KMS-11 (cell line): ENCODE measurements at regions not wholly inside any gene's neighbourhood (a gene's known extent, or its start where the extent isn't known, plus 50 kb on each side); places are given as distances from the start of the nearest gene placed in this dataset.

Source experiments
- H2AFZ ChIP-seq: fragments of 200-600 bp; sonication (generic); 2 replicates; pipeline ENCODE4 v1.6.1; 2016; ENCODE audit warnings: antibody characterized with exemption, mixed run types, low read depth
- H3K27ac ChIP-seq: fragments of 200-600 bp; sonication (generic); 2 replicates; pipeline ENCODE4 v1.6.1; 2016; ENCODE audit warnings: mild to moderate bottlenecking, mixed run types
- H3K27me3 ChIP-seq: fragments of 200-600 bp; sonication (generic); 2 replicates; pipeline ENCODE4 v1.6.1; 2017; ENCODE audit warnings: mild to moderate bottlenecking, low read depth, mixed run types, moderate library complexity; ENCODE audit not compliant: insufficient read depth
- H3K36me3 ChIP-seq: fragments of 200-600 bp; sonication (generic); 2 replicates; pipeline ENCODE4 v1.6.1; 2017; ENCODE audit warnings: mild to moderate bottlenecking, mixed run types; ENCODE audit not compliant: insufficient read depth
- H3K4me1 ChIP-seq: fragments of 200-600 bp; sonication (generic); 2 replicates; pipeline ENCODE4 v1.6.1; 2016; ENCODE audit warnings: mild to moderate bottlenecking, low read depth, mixed run types; ENCODE audit not compliant: poor library complexity, severe bottlenecking
- H3K4me2 ChIP-seq: fragments of 200-600 bp; sonication (generic); 2 replicates; pipeline ENCODE4 v1.7.0; 2016; ENCODE audit warnings: mild to moderate bottlenecking, mixed run types
- H3K4me3 ChIP-seq: fragments of 200-600 bp; sonication (generic); IDR thresholded peaks from 2 replicates; pipeline ENCODE4 v1.6.1; 2017; ENCODE audit warnings: low read depth, low read length, mixed read lengths; ENCODE audit not compliant: insufficient read depth
- H3K79me2 ChIP-seq: fragments of 200-600 bp; sonication (generic); 2 replicates; pipeline ENCODE4 v1.6.1; 2016; ENCODE audit warnings: low read depth, mixed run types; ENCODE audit not compliant: insufficient read depth
- H3K9ac ChIP-seq: fragments of 200-600 bp; sonication (generic); 2 replicates; pipeline ENCODE4 v1.6.1; 2016; ENCODE audit warnings: mild to moderate bottlenecking, mixed run types
- H4K20me1 ChIP-seq: fragments of 200-600 bp; sonication (generic); 2 replicates; pipeline ENCODE4 v1.6.1; 2016; ENCODE audit warnings: mild to moderate bottlenecking, mixed run types; ENCODE audit not compliant: insufficient read depth
- TF ChIP-seq, protein P1 (sequence below): fragments of 200-600 bp; sonication (generic); conservative IDR thresholded peaks from 2 replicates; pipeline ENCODE4 v1.6.1; 2017; ENCODE audit warnings: low read depth, mild to moderate bottlenecking, antibody characterized with exemption, low read length, moderate library complexity, mixed read lengths

DNA sequence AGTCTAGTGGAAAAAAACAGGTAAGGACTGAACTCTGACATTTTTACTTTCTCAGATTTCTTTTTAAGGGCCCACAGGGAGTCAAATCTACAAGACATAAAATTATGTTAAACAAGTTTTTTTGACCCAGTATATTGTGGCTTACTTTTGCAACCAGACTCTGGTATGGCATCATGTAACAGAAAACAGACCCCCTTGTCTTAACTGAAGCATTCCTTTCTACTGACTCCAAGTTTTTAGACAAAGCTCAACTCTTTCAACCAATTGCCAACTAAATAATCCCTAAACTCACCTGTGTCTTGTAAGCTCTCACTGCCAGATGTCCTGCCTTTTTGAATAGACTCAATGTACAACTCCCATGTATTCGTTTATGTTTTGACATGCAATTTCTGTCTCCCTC is 64.3 kb downstream of the FASLG start:
- Histone ChIP-seq H3K27me3 (no peaks in the 10 kb centered on the region), H3K4me1 (peaks cover 5% of the 10 kb centered on the region), H2AFZ (no peak overlapping the region), H3K79me2 (no peaks in the 10 kb centered on the region), H3K4me2 (no peak overlapping the region), H4K20me1 (no peaks in the 10 kb centered on the region), H3K36me3 (no peaks in the 10 kb centered on the region), H3K4me3 (no peak overlapping the region), H3K27ac (no peak overlapping the region), H3K9ac (no peak overlapping the region)
- TF ChIP-seq, protein P1, sequence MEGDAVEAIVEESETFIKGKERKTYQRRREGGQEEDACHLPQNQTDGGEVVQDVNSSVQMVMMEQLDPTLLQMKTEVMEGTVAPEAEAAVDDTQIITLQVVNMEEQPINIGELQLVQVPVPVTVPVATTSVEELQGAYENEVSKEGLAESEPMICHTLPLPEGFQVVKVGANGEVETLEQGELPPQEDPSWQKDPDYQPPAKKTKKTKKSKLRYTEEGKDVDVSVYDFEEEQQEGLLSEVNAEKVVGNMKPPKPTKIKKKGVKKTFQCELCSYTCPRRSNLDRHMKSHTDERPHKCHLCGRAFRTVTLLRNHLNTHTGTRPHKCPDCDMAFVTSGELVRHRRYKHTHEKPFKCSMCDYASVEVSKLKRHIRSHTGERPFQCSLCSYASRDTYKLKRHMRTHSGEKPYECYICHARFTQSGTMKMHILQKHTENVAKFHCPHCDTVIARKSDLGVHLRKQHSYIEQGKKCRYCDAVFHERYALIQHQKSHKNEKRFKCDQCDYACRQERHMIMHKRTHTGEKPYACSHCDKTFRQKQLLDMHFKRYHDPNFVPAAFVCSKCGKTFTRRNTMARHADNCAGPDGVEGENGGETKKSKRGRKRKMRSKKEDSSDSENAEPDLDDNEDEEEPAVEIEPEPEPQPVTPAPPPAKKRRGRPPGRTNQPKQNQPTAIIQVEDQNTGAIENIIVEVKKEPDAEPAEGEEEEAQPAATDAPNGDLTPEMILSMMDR: no peak

DNA sequence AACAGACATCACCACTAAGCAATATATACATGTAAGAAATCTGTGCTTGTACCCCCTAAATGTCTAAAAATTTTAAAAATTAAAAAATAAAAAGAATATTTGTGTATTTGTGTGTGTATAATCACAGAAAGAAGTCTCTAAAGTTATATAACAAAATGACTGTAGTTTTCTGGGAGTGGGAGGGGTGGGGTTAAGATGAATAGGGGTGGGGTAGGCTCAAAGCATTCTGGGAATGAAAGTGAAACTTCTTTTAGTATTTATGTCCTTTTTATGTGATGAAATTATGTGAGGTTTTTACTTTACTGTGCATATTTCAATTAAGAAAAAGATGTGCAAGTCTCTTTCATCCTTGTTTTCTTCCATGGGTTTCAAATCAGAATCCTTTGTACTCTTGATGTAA is 65.3 kb downstream of the FASLG start:
- Histone ChIP-seq H3K36me3 (no peaks in the 10 kb centered on the region), H3K9ac (no peak overlapping the region), H3K4me1 (peaks cover 5% of the 10 kb centered on the region), H3K79me2 (no peaks in the 10 kb centered on the region), H3K27ac (no peak overlapping the region), H3K4me3 (no peak overlapping the region), H3K27me3 (no peaks in the 10 kb centered on the region), H3K4me2 (no peak overlapping the region), H4K20me1 (no peaks in the 10 kb centered on the region), H2AFZ (no peak overlapping the region)
- TF ChIP-seq, protein P1: no peak

DNA sequence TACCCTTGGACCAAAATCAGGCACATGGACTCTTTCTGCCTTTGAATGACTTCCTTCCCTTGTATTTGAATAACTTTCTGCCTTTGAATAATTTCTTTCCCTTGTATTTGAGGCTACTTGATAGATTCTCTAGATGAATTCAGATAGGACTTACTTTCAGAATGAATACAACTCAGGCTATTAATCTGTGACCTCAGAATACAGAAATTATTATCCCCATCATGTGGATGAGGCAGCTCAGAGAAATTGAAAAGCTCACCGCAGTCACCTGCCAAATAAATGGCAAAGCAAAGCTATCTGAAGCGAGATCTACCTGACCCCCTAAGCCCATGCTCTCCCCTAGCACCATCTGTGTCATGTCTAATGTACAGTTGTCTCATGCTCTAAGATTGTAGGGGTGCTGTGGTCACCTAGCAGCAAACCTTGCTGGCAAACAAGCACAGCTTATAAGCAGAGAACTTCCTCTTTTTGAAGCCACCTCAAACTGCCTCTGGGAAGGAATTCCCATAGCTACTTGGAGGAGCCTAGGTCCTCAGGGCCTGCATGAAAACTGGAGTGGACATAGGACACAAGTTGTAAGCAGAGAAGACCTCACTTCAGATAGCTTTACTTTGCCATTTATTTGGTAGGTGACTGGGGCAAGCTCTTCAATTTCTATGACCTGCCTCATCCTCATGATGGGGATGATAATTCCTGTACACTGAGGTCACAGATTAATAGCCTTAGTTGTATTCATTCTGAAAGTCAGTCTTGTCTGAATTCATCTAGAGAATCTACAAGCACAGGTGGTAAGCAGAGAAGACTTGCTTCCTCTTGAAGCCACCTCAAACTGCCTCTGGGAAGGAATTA is 66.1 kb downstream of the FASLG start:
- Histone ChIP-seq H3K4me3 (no peak overlapping the region), H3K27me3 (no peaks in the 10 kb centered on the region), H3K9ac (no peak overlapping the region), H3K36me3 (no peaks in the 10 kb centered on the region), H2AFZ (no peak overlapping the region), H3K79me2 (no peaks in the 10 kb centered on the region), H3K4me1 (no peaks in the 10 kb centered on the region), H3K4me2 (no peak overlapping the region), H4K20me1 (no peaks in the 10 kb centered on the region), H3K27ac (no peak overlapping the region)
- TF ChIP-seq, protein P1: no peak

DNA sequence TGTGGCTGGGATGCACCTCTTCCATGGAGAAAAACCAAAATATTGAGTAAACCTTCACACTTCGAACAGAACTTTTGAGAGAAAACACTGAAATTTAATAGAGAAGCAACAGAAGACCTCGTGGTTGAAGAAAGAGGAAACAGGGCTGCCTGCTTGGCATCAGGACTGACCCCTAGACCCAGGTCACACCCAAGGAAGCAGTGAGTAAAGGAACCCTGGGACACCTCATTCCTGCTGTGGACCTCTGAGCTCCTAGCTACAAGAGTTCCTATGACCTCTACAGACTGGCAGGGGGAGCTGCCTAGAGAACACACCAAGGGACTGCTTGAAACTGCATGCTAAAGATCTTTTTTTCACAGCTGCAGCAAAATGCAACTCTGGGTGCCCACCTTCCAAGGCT is 67.8 kb downstream of the FASLG start:
- no peak overlapping the region for H3K9ac ChIP-seq
- no peaks in the 10 kb centered on the region for H3K79me2 ChIP-seq
- TF ChIP-seq, protein P1: no peak
- no peak overlapping the region for H3K4me2 ChIP-seq
- no peak overlapping the region for H3K27ac ChIP-seq
- H4K20me1 ChIP-seq: no peaks in the 10 kb centered on the region
- no peaks in the 10 kb centered on the region for H3K27me3 ChIP-seq
- no peaks in the 10 kb centered on the region for H3K36me3 ChIP-seq
- no peaks in the 10 kb centered on the region for H3K4me1 ChIP-seq
- H2AFZ ChIP-seq: no peak overlapping the region
- no peak overlapping the region for H3K4me3 ChIP-seq
